ENCODE measurements at regions not wholly inside any gene's neighbourhood (a gene's known extent, or its start where the extent isn't known, plus 50 kb on each side); places are given as distances from the start of the nearest gene placed in this dataset.

DNA sequence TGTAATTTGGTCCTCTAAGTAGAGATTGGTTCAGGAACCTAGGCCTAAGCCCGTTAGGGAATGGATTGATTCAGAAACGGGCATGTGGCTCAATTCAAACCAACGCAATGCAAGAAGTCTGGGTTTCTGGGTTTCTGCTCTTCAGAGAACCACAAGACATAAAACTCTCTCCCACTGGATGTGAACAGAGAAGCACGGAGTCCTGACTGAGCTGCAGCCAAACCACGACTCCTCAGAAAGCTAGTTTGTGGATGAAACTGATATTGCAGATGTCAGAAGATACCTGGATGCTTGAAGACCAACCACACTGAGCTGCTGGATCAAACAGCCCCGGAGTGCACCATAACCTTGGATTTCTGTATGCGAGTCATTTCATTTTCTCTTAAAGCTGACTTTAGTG is 50.0 kb downstream of the SOD2 start:
- ATAC-seq (ENCODE audit: low FRiP score) = no peak
- no peak for TF ChIP-seq CTCF (IDR thresholded peaks at IDR 0.05)
- no peak for DNase-seq (ENCODE audit: low spot score)

GRCh38 chr6:159642481-159642880 is 50.6 kb downstream of the SOD2 start:
- no peak for TF ChIP-seq CTCF (IDR thresholded peaks at IDR 0.05)
- ATAC-seq (ENCODE audit: low FRiP score) (no peak), DNase-seq (ENCODE audit: low spot score) (no peak)

- ATAC-seq (ENCODE audit: low FRiP score) = no peak
- TF ChIP-seq CTCF (IDR thresholded peaks at IDR 0.05) = no peak
Observed at GRCh38 chr6:159640722-159641482, 52.1 kb downstream of the SOD2 start.

GRCh38 chr6:159640322-159640721 is 52.7 kb downstream of the SOD2 start:
- ATAC-seq (ENCODE audit: low FRiP score) (no peak), DNase-seq (ENCODE audit: low spot score) (no peak)
- TF ChIP-seq CTCF (IDR thresholded peaks at IDR 0.05) = no peak

More at GRCh38 chr6:159640722-159641482, 52.1 kb downstream of the SOD2 start:
- DNase-seq (ENCODE audit: low spot score) = no peak

GRCh38 chr6:159639721-159640120 is 53.3 kb downstream of the SOD2 start:
- TF ChIP-seq CTCF (IDR thresholded peaks at IDR 0.05) = no peak
- DNase-seq (ENCODE audit: low spot score) (no peak), ATAC-seq (ENCODE audit: low FRiP score) (no peak)

DNA sequence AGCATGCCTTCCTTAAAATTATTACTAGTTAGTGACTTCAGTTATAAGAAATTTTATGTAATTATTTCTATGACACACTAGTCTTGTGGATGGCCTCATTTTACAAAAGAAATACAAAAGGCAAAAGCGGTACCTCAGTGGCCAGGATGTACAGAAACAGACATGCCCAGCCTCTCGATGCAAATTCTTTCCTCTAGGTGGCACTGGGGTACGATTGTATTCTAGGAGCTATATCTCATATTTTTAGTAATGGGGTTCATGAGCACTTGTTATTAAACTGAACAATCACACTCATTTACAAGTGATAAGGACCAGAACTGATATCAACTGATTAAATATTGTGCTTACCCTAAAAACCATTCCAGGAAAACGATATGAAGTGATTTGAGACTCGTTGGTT is 59.8 kb downstream of the SOD2 start:
- ATAC-seq (ENCODE audit: low FRiP score) = no peak
- no peak for DNase-seq (ENCODE audit: low spot score)
- TF ChIP-seq CTCF (IDR thresholded peaks at IDR 0.05) = no peak

DNA sequence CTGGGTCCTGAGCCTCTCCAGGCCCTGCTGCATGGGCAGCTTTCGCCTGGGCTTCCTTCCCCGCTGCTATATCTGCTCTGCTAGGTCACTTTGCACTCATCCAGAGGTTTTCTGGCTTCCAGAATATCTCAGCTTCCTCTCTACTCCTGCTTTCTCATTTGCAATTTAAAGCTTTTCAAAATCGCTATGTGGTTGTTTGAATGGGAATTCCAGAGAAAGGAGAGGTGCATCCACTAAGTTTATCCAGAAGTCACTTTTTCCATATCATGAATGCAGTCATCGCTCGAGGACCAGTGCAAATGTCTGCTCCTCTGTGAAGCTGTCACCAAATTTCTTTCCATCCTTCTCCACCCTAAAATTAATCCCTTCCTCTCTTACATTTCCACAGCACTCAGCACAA is 61.2 kb downstream of the SOD2 start:
- DNase-seq (ENCODE audit: low spot score) (no peak), ATAC-seq (ENCODE audit: low FRiP score) (no peak)
- TF ChIP-seq CTCF (IDR thresholded peaks at IDR 0.05) = no peak
